ENCODE measurements at regions not wholly inside any gene's neighbourhood (a gene's known extent, or its start where the extent isn't known, plus 50 kb on each side); places are given as distances from the start of the nearest gene placed in this dataset.
A peak's percentile ranks its signal among the peaks of the same experiment; 100 is the strongest.

GRCh38 chr6:139988685-139989084 lies 614.2 kb upstream of the CITED2 start:
- no peaks in the 10 kb centered on the region for H3K36me3 ChIP-seq
- Mint-ChIP-seq H3K27ac (no peak overlapping the region), H3K4me1 (peaks cover 27% of the 10 kb centered on the region), H3K4me3 (no peak overlapping the region), H3K9me3 (peaks cover 14% of the 10 kb centered on the region), H3K36me3 (peaks cover 12% of the 10 kb centered on the region), H3K27me3 (ENCODE audit: insufficient read depth, low read depth) (peaks cover 3% of the 10 kb centered on the region)
- DNase-seq (ENCODE audit: low spot score): no peak
- no peak overlapping the region for H3K4me3 ChIP-seq
- H4K20me1 ChIP-seq (ENCODE audit: low read depth): no peaks in the 10 kb centered on the region
- H3K4me2 ChIP-seq: no peak overlapping the region
- no peak overlapping the region for H2AFZ ChIP-seq (replicated peaks)
- no peaks in the 10 kb centered on the region for H3F3A ChIP-seq (ENCODE audit: low read depth)
- no peak overlapping the region for H3K9ac ChIP-seq
- H3K27me3 ChIP-seq: no peaks in the 10 kb centered on the region
- H3K27ac ChIP-seq: no peak overlapping the region
- TF ChIP-seq CTCF (IDR thresholded peaks at IDR 0.05) (no peak), EZH2 (IDR thresholded peaks at IDR 0.05) (no peak), EZH2phosphoT487 (IDR thresholded peaks at IDR 0.05) (no peak)
- H3K9me3 ChIP-seq (ENCODE audit: low read depth): no peaks in the 10 kb centered on the region
- H3K79me2 ChIP-seq (ENCODE audit: low read depth): no peaks in the 10 kb centered on the region
- peaks cover 23% of the 10 kb centered on the region for H3K4me1 ChIP-seq

- Mint-ChIP-seq H3K27me3 (ENCODE audit: insufficient read depth, low read depth) (no peaks in the 10 kb centered on the region), H3K27ac (no peak overlapping the region), H3K4me1 (peaks cover 41% of the 10 kb centered on the region), H3K36me3 (peaks cover 8% of the 10 kb centered on the region), H3K4me3 (no peak overlapping the region), H3K9me3 (peaks cover 4% of the 10 kb centered on the region)
- H4K20me1 ChIP-seq (ENCODE audit: low read depth): no peaks in the 10 kb centered on the region
- peaks cover 4% of the 10 kb centered on the region for H3F3A ChIP-seq (ENCODE audit: low read depth)
- H3K36me3 ChIP-seq: no peaks in the 10 kb centered on the region
- H3K4me2 ChIP-seq: no peak overlapping the region
- H3K4me1 ChIP-seq: peaks cover 39% of the 10 kb centered on the region
- H3K27me3 ChIP-seq: no peaks in the 10 kb centered on the region
- no peak for DNase-seq (ENCODE audit: low spot score)
- H2AFZ ChIP-seq (replicated peaks): no peak overlapping the region
- no peaks in the 10 kb centered on the region for H3K79me2 ChIP-seq (ENCODE audit: low read depth)
- TF ChIP-seq EZH2 (IDR thresholded peaks at IDR 0.05) (no peak), CTCF (IDR thresholded peaks at IDR 0.05) (no peak), EZH2phosphoT487 (IDR thresholded peaks at IDR 0.05) (no peak)
- no peaks in the 10 kb centered on the region for H3K9me3 ChIP-seq (ENCODE audit: low read depth)
- no peak overlapping the region for H3K27ac ChIP-seq
- H3K9ac ChIP-seq: no peak overlapping the region
- no peak overlapping the region for H3K4me3 ChIP-seq
Observed at GRCh38 chr6:139987091-139987490, 612.6 kb upstream of the CITED2 start.

GRCh38 chr6:139985236-139985815 lies 610.9 kb upstream of the CITED2 start:
- Mint-ChIP-seq H3K27ac (peak overlapping the region; percentile 23), H3K4me3 (no peak overlapping the region), H3K27me3 (ENCODE audit: insufficient read depth, low read depth) (no peaks in the 10 kb centered on the region), H3K36me3 (peaks cover 8% of the 10 kb centered on the region), H3K4me1 (peaks cover 46% of the 10 kb centered on the region), H3K9me3 (peaks cover 4% of the 10 kb centered on the region)
- H3K36me3 ChIP-seq: no peaks in the 10 kb centered on the region
- no peaks in the 10 kb centered on the region for H3K9me3 ChIP-seq (ENCODE audit: low read depth)
- peaks cover 38% of the 10 kb centered on the region for H3K4me1 ChIP-seq
- H2AFZ ChIP-seq (replicated peaks): no peak overlapping the region
- H3K27me3 ChIP-seq: no peaks in the 10 kb centered on the region
- no peaks in the 10 kb centered on the region for H4K20me1 ChIP-seq (ENCODE audit: low read depth)
- no peak for TF ChIP-seq CTCF (IDR thresholded peaks at IDR 0.05)
- DNase-seq (ENCODE audit: low spot score): no peak
- H3K79me2 ChIP-seq (ENCODE audit: low read depth): no peaks in the 10 kb centered on the region
- no peak overlapping the region for H3K27ac ChIP-seq
- H3K4me3 ChIP-seq: no peak overlapping the region
- H3F3A ChIP-seq (ENCODE audit: low read depth): peaks cover 19% of the 10 kb centered on the region
- no peak overlapping the region for H3K4me2 ChIP-seq
- H3K9ac ChIP-seq: no peak overlapping the region
